Testis (tissue), 2 donors: ENCODE measurements at regions not wholly inside any gene's neighbourhood (a gene's known extent, or its start where the extent isn't known, plus 50 kb on each side); places are given as distances from the start of the nearest gene placed in this dataset.

Source experiments
- CTCF ChIP-seq, 3 experiments: fragments of 450-650 bp in 2 of 3; fragments of 200-600 bp in 1 of 3; sonication (generic) in 1 of 3; IDR thresholded peaks; one replicate each; pipeline ENCODE4 v1.5.1; 2016 to 2019; ENCODE audit warnings: antibody characterized with exemption in 3 of 3, mild to moderate bottlenecking in 2 of 3, moderate library complexity in 1 of 3
- POLR2A ChIP-seq: fragments of 450-650 bp; IDR thresholded peaks from one replicate; pipeline ENCODE4 v1.6.1; 2017; ENCODE audit warnings: antibody characterized with exemption, mild to moderate bottlenecking, moderate library complexity

DNA sequence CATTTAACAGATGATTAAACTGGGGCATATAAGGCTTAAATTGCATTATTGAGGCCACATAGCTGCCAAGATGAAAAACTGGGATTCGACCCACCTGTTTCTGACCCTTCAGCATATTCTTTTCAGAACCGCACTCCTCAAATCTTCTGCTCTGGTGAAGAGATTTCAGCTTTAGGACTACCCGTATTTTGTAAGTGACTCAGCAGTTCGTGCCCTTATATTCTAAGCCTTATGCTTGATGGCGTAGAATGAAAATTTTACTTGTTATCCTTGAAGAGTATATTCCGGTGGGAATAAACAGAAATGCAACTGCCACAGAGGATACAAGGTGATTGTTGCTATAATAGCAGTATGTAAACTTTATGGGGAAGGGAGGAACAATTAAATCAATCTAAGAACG lies 657.1 kb downstream of the DOK5 start:
- TF ChIP-seq CTCF (IDR thresholded peaks at IDR 0.05) (no peak), POLR2A (no peak)
